ENCODE measurements at regions not wholly inside any gene's neighbourhood (a gene's known extent, or its start where the extent isn't known, plus 50 kb on each side); places are given as distances from the start of the nearest gene placed in this dataset.

GRCh38 chr2:183348492-183348891 is 224.2 kb downstream of the NUP35 start:
- H3K27ac Mint-ChIP-seq: no peak overlapping the region
- H3K4me1 Mint-ChIP-seq: no peaks in the 10 kb centered on the region
- H3K9me3 Mint-ChIP-seq: peaks cover 4 to 28% (median 16%) of the 10 kb centered on the region in 6 donors
- H3K27me3 Mint-ChIP-seq (ENCODE audit: low read depth in 3 of 3): peaks cover 0 to 5% (median 2%) of the 10 kb centered on the region in 3 donors
- H3K4me3 Mint-ChIP-seq: no peak overlapping the region
- H3K36me3 Mint-ChIP-seq: no peaks in the 10 kb centered on the region
- no peak for DNase-seq

- Mint-ChIP-seq H3K36me3 (no peaks in the 10 kb centered on the region), H3K27ac (no peak overlapping the region), H3K4me1 (no peaks in the 10 kb centered on the region), H3K27me3 (ENCODE audit: low read depth in 3 of 3) (peaks cover 0 to 5% (median 2%) of the 10 kb centered on the region in 3 donors), H3K4me3 (no peak overlapping the region), H3K9me3 (peaks cover 4 to 28% (median 16%) of the 10 kb centered on the region in 6 donors)
- DNase-seq: no peak
Measured at GRCh38 chr2:183349091-183349490, 224.8 kb downstream of the NUP35 start.

DNA sequence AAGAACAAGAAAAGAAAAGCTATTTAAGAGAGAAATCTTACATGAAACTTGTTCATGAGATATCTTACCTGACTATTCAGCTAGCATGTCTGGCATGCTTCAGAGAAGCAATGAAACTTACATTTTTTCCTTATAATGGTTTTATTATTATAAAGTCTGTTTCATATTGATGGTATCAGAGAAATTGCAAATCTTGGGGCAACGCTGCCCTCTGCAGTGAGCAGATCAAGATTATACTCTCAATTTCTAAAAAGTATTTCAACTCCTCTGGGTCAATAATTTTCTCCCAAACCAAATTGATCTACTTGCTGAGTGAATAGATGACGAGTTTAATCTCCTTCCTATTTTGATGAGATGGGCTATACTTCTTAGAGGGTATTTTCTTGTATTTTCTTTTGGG is 235.6 kb downstream of the NUP35 start:
- H3K4me1 Mint-ChIP-seq: no peaks in the 10 kb centered on the region
- H3K9me3 Mint-ChIP-seq: peaks cover 2 to 12% (median 6%) of the 10 kb centered on the region in 6 donors
- H3K4me3 Mint-ChIP-seq: no peak overlapping the region
- H3K36me3 Mint-ChIP-seq: no peaks in the 10 kb centered on the region
- DNase-seq: no peak
- H3K27me3 Mint-ChIP-seq (ENCODE audit: low read depth in 3 of 3): no peaks in the 10 kb centered on the region
- no peak overlapping the region for H3K27ac Mint-ChIP-seq

- no peaks in the 10 kb centered on the region for H3K27me3 Mint-ChIP-seq (ENCODE audit: low read depth in 3 of 3)
- no peak overlapping the region for H3K4me3 Mint-ChIP-seq
- no peak for DNase-seq
- peaks cover 0 to 3% (median 0%) of the 10 kb centered on the region in 3 donors for H3K36me3 Mint-ChIP-seq
- no peak overlapping the region for H3K27ac Mint-ChIP-seq
- H3K9me3 Mint-ChIP-seq: peaks cover 4 to 45% (median 22%) of the 10 kb centered on the region in 6 donors
- no peaks in the 10 kb centered on the region for H3K4me1 Mint-ChIP-seq
Measured at GRCh38 chr2:183371545-183371944, 247.3 kb downstream of the NUP35 start.

GRCh38 chr2:183375821-183376220 is 251.6 kb downstream of the NUP35 start:
- Mint-ChIP-seq H3K27ac (no peak overlapping the region), H3K4me3 (no peak overlapping the region), H3K36me3 (no peaks in the 10 kb centered on the region), H3K4me1 (no peaks in the 10 kb centered on the region), H3K9me3 (peaks cover 1 to 41% (median 12%) of the 10 kb centered on the region in 6 donors), H3K27me3 (ENCODE audit: low read depth in 3 of 3) (no peaks in the 10 kb centered on the region)
- no peak for DNase-seq

- H3K27me3 Mint-ChIP-seq (ENCODE audit: low read depth in 3 of 3): no peaks in the 10 kb centered on the region
Measured at GRCh38 chr2:183383854-183384253, 259.6 kb downstream of the NUP35 start.

DNA sequence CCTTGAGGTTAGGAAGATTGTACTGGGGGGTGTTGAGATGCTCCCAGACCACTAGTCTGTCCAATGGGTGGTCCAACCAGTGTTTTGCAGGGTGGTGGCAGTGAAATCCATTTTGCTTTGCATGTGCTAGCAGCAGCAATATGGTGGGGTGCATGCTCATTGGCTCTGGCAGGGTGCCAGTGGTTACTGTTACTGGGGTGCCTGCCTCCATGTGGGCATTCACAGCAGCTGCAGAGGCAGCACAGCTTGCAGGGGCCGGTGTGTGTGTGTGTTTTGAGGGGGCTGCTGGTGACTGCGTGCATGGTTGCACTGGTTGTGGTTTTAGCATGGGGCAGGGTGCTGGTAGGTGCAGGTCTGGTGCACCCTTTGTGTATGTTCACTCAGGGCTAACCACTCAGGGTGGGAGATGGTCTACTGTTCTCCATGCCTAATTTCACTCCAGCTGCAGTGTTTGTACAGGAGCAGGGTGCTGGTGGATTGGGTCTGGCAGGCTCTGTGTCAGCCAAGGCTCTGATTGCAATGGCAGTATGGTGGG is 265.4 kb downstream of the NUP35 start:
- no peak for DNase-seq
- Mint-ChIP-seq H3K36me3 (peaks cover 0 to 4% (median 0%) of the 10 kb centered on the region in 3 donors), H3K4me3 (no peak overlapping the region), H3K4me1 (no peaks in the 10 kb centered on the region), H3K27me3 (ENCODE audit: low read depth in 3 of 3) (peaks cover 0 to 4% (median 0%) of the 10 kb centered on the region in 3 donors), H3K9me3 (peaks cover 15 to 56% (median 35%) of the 10 kb centered on the region in 6 donors), H3K27ac (no peak overlapping the region)

More at GRCh38 chr2:183383854-183384253, 259.6 kb downstream of the NUP35 start:
- Mint-ChIP-seq H3K36me3 (peaks cover 0 to 4% (median 0%) of the 10 kb centered on the region in 3 donors), H3K27ac (no peak overlapping the region), H3K4me1 (no peaks in the 10 kb centered on the region), H3K9me3 (peaks cover 14 to 43% (median 18%) of the 10 kb centered on the region in 6 donors), H3K4me3 (no peak overlapping the region)
- DNase-seq: no peak

GRCh38 chr2:183390109-183390508 is 265.9 kb downstream of the NUP35 start:
- Mint-ChIP-seq H3K4me3 (no peak overlapping the region), H3K9me3 (peaks cover 15 to 61% (median 37%) of the 10 kb centered on the region in 6 donors), H3K27ac (no peak overlapping the region), H3K27me3 (ENCODE audit: low read depth in 3 of 3) (peaks cover 0 to 6% (median 0%) of the 10 kb centered on the region in 3 donors), H3K36me3 (peaks cover 0 to 4% (median 0%) of the 10 kb centered on the region in 3 donors), H3K4me1 (no peaks in the 10 kb centered on the region)
- DNase-seq: no peak

GRCh38 chr2:183404392-183404791 is 280.1 kb downstream of the NUP35 start:
- Mint-ChIP-seq H3K36me3 (peaks cover 3 to 12% (median 3%) of the 10 kb centered on the region in 3 donors), H3K27ac (no peak overlapping the region), H3K9me3 (peaks cover 14 to 72% (median 44%) of the 10 kb centered on the region in 6 donors), H3K4me1 (no peaks in the 10 kb centered on the region), H3K27me3 (ENCODE audit: low read depth in 3 of 3) (peaks cover 2 to 5% (median 2%) of the 10 kb centered on the region in 3 donors), H3K4me3 (no peak overlapping the region)
- no peak for DNase-seq

DNA sequence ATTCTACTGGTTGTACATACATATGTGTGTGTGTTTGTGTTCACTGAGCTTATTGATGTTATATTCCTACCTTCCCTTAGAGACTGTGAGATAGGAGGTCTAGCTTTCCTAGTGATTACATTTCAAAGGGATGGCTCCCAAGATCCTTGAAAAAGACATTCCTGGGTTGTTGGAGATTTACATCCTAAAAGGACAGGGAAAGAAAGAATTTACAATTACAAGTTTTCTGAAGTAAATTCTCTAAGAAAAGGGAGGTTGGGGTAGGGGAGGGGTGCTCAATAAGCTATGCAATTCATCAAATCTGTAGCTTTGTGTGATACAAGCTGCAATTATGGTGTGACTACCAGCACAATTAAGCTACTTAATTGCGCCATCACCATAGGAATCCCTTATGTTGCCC is 284.3 kb downstream of the NUP35 start:
- Mint-ChIP-seq H3K36me3 (peaks cover 3 to 19% (median 7%) of the 10 kb centered on the region in 3 donors), H3K27ac (no peak overlapping the region), H3K27me3 (ENCODE audit: low read depth in 3 of 3) (peaks cover 0 to 4% (median 2%) of the 10 kb centered on the region in 3 donors), H3K9me3 (peaks cover 7 to 70% (median 40%) of the 10 kb centered on the region in 6 donors), H3K4me1 (no peaks in the 10 kb centered on the region), H3K4me3 (no peak overlapping the region)
- DNase-seq: no peak

- H3K27me3 Mint-ChIP-seq (ENCODE audit: low read depth in 3 of 3): peaks cover 0 to 2% (median 0%) of the 10 kb centered on the region in 3 donors
- no peak overlapping the region for H3K27ac Mint-ChIP-seq
- peaks cover 3 to 13% (median 3%) of the 10 kb centered on the region in 3 donors for H3K36me3 Mint-ChIP-seq
Measured at GRCh38 chr2:183409662-183410061, 285.4 kb downstream of the NUP35 start.

GRCh38 chr2:183416753-183417152 is 292.5 kb downstream of the NUP35 start:
- peaks cover 0 to 8% (median 3%) of the 10 kb centered on the region in 3 donors for H3K36me3 Mint-ChIP-seq
- H3K4me1 Mint-ChIP-seq: no peaks in the 10 kb centered on the region

More at GRCh38 chr2:183409662-183410061, 285.4 kb downstream of the NUP35 start:
- H3K4me3 Mint-ChIP-seq: no peak overlapping the region
- no peak for DNase-seq
- no peaks in the 10 kb centered on the region for H3K4me1 Mint-ChIP-seq
- H3K9me3 Mint-ChIP-seq: peaks cover 3 to 59% (median 30%) of the 10 kb centered on the region in 6 donors

DNA sequence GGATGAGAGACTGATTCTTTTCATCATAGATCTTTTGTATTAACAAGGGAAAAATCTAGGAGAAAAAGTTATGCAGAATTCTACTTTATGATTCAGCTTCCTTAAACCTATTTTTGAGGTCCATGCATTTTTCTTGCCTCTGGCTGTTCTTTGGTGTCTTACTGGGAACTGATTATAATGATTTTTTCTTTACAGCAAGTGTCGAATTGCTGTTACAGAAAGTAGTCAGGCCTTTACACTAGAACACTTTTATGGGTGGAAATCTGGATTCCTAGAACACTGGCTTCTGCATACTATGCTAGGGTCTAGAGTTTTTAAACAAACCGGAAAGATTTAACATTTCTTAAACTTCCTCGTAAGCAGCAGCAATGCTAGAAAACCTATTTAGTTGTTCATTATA is 302.6 kb downstream of the NUP35 start:
- H3K36me3 Mint-ChIP-seq: peaks cover 0 to 4% (median 0%) of the 10 kb centered on the region in 3 donors
- no peaks in the 10 kb centered on the region for H3K27me3 Mint-ChIP-seq (ENCODE audit: low read depth in 3 of 3)
- no peak overlapping the region for H3K27ac Mint-ChIP-seq
- peaks cover 13 to 46% (median 25%) of the 10 kb centered on the region in 6 donors for H3K9me3 Mint-ChIP-seq
- no peaks in the 10 kb centered on the region for H3K4me1 Mint-ChIP-seq
- no peak for DNase-seq
- H3K4me3 Mint-ChIP-seq: no peak overlapping the region

More at GRCh38 chr2:183416753-183417152, 292.5 kb downstream of the NUP35 start:
- H3K4me3 Mint-ChIP-seq: no peak overlapping the region
- no peak for DNase-seq
- H3K27me3 Mint-ChIP-seq (ENCODE audit: low read depth in 3 of 3): peaks cover 0 to 2% (median 1%) of the 10 kb centered on the region in 3 donors
- H3K9me3 Mint-ChIP-seq: peaks cover 13 to 48% (median 31%) of the 10 kb centered on the region in 6 donors
- H3K27ac Mint-ChIP-seq: no peak overlapping the region

GRCh38 chr2:183427558-183427957 is 303.3 kb downstream of the NUP35 start:
- peaks cover 0 to 4% (median 0%) of the 10 kb centered on the region in 3 donors for H3K36me3 Mint-ChIP-seq
- DNase-seq: no peak
- no peak overlapping the region for H3K4me3 Mint-ChIP-seq
- peaks cover 14 to 39% (median 21%) of the 10 kb centered on the region in 6 donors for H3K9me3 Mint-ChIP-seq
- H3K4me1 Mint-ChIP-seq: no peaks in the 10 kb centered on the region
- no peak overlapping the region for H3K27ac Mint-ChIP-seq
- H3K27me3 Mint-ChIP-seq (ENCODE audit: low read depth in 3 of 3): no peaks in the 10 kb centered on the region

Data from immature natural killer cell (primary cell).